HCT116 (cell line): ENCODE measurements at regions not wholly inside any gene's neighbourhood (a gene's known extent, or its start where the extent isn't known, plus 50 kb on each side); places are given as distances from the start of the nearest gene placed in this dataset.

Experiments used
- CEBPB ChIP-seq: IDR thresholded peaks from 2 replicates; pipeline ENCODE4 v1.6.1; 2012; ENCODE audit warnings: low read depth
- CTCF ChIP-seq, 3 experiments: fragments of 200-600 bp in 1 of 3; sonication (generic) in 1 of 3; IDR thresholded peaks in 2 of 3; conservative IDR thresholded peaks in 1 of 3; 2 replicates each; pipeline ENCODE4 v1.5.1; 2012 to 2017; ENCODE audit warnings: low read depth in 2 of 3, low read length in 2 of 3, antibody characterized with exemption in 1 of 3, borderline replicate concordance in 1 of 3, control low read depth in 1 of 3, mild to moderate bottlenecking in 1 of 3, mixed read lengths in 1 of 3, mixed run types in 1 of 3, moderate library complexity in 1 of 3; ENCODE audit not compliant: insufficient read depth in 1 of 3
- EGR1 ChIP-seq: IDR thresholded peaks from 2 replicates; pipeline ENCODE4 v1.6.1; 2012; ENCODE audit warnings: low read depth
- EZH2phosphoT487 ChIP-seq: fragments of 200-600 bp; IDR thresholded peaks from 2 replicates; pipeline ENCODE4 v1.6.1; 2018; ENCODE audit warnings: antibody characterized with exemption, borderline replicate concordance
- MAX ChIP-seq: IDR thresholded peaks from 2 replicates; pipeline ENCODE4 v1.6.1; 2012
- POLR2A ChIP-seq: IDR thresholded peaks from 2 replicates; pipeline ENCODE4 v1.7.0; 2011; ENCODE audit warnings: borderline replicate concordance; ENCODE audit not compliant: insufficient read depth, insufficient read length; ENCODE audit errors: extremely low read depth
- YY1 ChIP-seq: IDR thresholded peaks from 2 replicates; pipeline ENCODE4 v1.6.1; 2011; ENCODE audit warnings: low read length, low read depth, moderate library complexity, mild to moderate bottlenecking; ENCODE audit not compliant: insufficient replicate concordance; ENCODE audit errors: extremely low read depth

GRCh38 chr13:39998166-39998565 is 342.7 kb downstream of the COG6 start:
- TF ChIP-seq CTCF (IDR thresholded peaks at IDR 0.05 in 2 of 3, conservative IDR thresholded peaks at IDR 0.05 in 1 of 3; ENCODE audit: borderline replicate concordance in 1 of 3, insufficient read depth in 1 of 3, low read depth in 2 of 3, low read length in 2 of 3) (no peak), MAX (no peak), YY1 (no peak), CEBPB (no peak), EZH2phosphoT487 (no peak), EGR1 (no peak), POLR2A (no peak)
